K562 (cell line): ENCODE measurements at regions not wholly inside any gene's neighbourhood (a gene's known extent, or its start where the extent isn't known, plus 50 kb on each side); places are given as distances from the start of the nearest gene placed in this dataset.
"Not testable (repeated sequence)": the region's sequence is repeated elsewhere in the genome, so short reads cannot be mapped to it uniquely, and the experiment has no call there.

Source experiments
- ATAC-seq: fragments of 200-7000 bp; cut with Tn5 transposase; 3 replicates; pipeline ENCODE4 v1.9.1; 2020; ENCODE audit warnings: moderate library complexity
- BruUV-seq: library from RNA; stranded (reverse); fragments of 400-500 nt; replicated peaks from 2 replicates; lab custom pipeline; 2021; lab: Mats Ljungman, UMichigan
- CTCF ChIA-PET: fragments of 300-600 bp; formaldehyde crosslinking; extraction: SDS; loops from one replicate; lab custom pipeline; 2021; ENCODE audit warnings: low intra/inter-chr PET ratio; lab: Yijun Ruan, JAX
- POLR2A ChIA-PET: fragments of 300-600, 350-650 bp; sonication (Branson Sonifier 250); formaldehyde crosslinking; extraction: SDS; loops from one replicate; lab custom pipeline; 2021; ENCODE audit warnings: antibody characterized with exemption, inconsistent platforms; lab: Yijun Ruan, JAX
- DNase-seq, 4 experiments: peaks; one replicate each; pipeline versions ENCODE4 v3.0.0 to v3.0.0-alpha.2; 2011 to 2018; ENCODE audit warnings: low spot score in 3 of 4, mixed read lengths in 3 of 4; ENCODE audit errors: extremely low read depth in 1 of 4
- FAIRE-seq: peaks from 2 replicates; lab custom pipeline; 2011; peaks lifted over from hg19 to GRCh38; lab: Jason Lieb, UNC
- H2AFZ ChIP-seq: 2 replicates; pipeline ENCODE4 v1.6.0; 2011; ENCODE audit warnings: low read depth, low read length, control low read depth, inconsistent platforms
- H3K27ac ChIP-seq: fragments of 200-600 bp; 3 replicates; pipeline ENCODE4 v1.8.0; 2011; ENCODE audit warnings: low read depth, mild to moderate bottlenecking, control low read depth, inconsistent platforms, low read length, moderate library complexity, mixed read lengths; ENCODE audit errors: extremely low read depth
- H3K27me3 ChIP-seq, 2 experiments: fragments of 300-600 bp in 1 of 2; 2 replicates in 1 of 2; 3 replicates in 1 of 2; pipeline versions ENCODE4 v1.6.0 to v1.8.0; 2011; ENCODE audit warnings: inconsistent platforms in 2 of 2, low read length in 2 of 2, mild to moderate bottlenecking in 1 of 2, mixed read lengths in 1 of 2, moderate library complexity in 1 of 2; ENCODE audit not compliant: control insufficient read depth in 2 of 2, insufficient read depth in 2 of 2
- H3K36me3 ChIP-seq: fragments of 300-600 bp; 3 replicates; pipeline ENCODE4 v1.8.0; 2011; ENCODE audit warnings: mild to moderate bottlenecking, low read length, inconsistent platforms; ENCODE audit not compliant: control insufficient read depth, insufficient read depth
- H3K4me1 ChIP-seq, 2 experiments: fragments of 200-600 bp in 1 of 2; replicated peaks in 1 of 2; 2 replicates in 1 of 2; 3 replicates in 1 of 2; pipeline versions ENCODE4 v1.5.1 to v1.8.0; 2011; ENCODE audit warnings: inconsistent platforms in 2 of 2, low read length in 2 of 2, mild to moderate bottlenecking in 1 of 2, mixed read lengths in 1 of 2, moderate library complexity in 1 of 2; ENCODE audit not compliant: control insufficient read depth in 2 of 2, insufficient read depth in 2 of 2
- H3K4me2 ChIP-seq: 2 replicates; pipeline ENCODE4 v1.6.1; 2011; ENCODE audit warnings: low read length, control low read depth, inconsistent platforms, mixed read lengths; ENCODE audit not compliant: insufficient read depth
- H3K4me3 ChIP-seq: fragments of 200-600 bp; sonication (generic), shearing (Covaris generic); 2 replicates; pipeline ENCODE4 v1.5.1; 2016; ENCODE audit warnings: control low read depth, inconsistent platforms
- H3K79me2 ChIP-seq: fragments of 200-600 bp; 3 replicates; pipeline ENCODE4 v1.8.0; 2011; ENCODE audit warnings: low read length, inconsistent platforms; ENCODE audit not compliant: control insufficient read depth, insufficient read depth
- H3K9ac ChIP-seq, 2 experiments: 2 replicates each; pipeline versions ENCODE4 v1.6.0 to v1.6.1; 2011; ENCODE audit warnings: low read depth in 2 of 2, low read length in 2 of 2, control low read depth in 1 of 2, inconsistent platforms in 1 of 2, mild to moderate bottlenecking in 1 of 2, mixed read lengths in 1 of 2; ENCODE audit not compliant: insufficient read depth in 1 of 2
- H3K9me1 ChIP-seq: one replicate; pipeline ENCODE4 v1.6.0; 2011; ENCODE audit warnings: inconsistent platforms, mild to moderate bottlenecking, low read length, moderate library complexity; ENCODE audit not compliant: control insufficient read depth, insufficient read depth
- H3K9me3 ChIP-seq: replicated peaks from 2 replicates; pipeline ENCODE4 v1.5.1; 2011; ENCODE audit warnings: low read depth, low read length, inconsistent platforms; ENCODE audit not compliant: control insufficient read depth, insufficient read depth
- H4K20me1 ChIP-seq: replicated peaks from 2 replicates; pipeline ENCODE4 v1.6.1; 2011; ENCODE audit warnings: low read length, inconsistent platforms, mixed read lengths; ENCODE audit not compliant: control insufficient read depth, insufficient read depth
- WGBS: fragments of 100-300 bp; shearing (Covaris generic); methylation state at CpG from one replicate; pipeline ENCODE4 v1.1.6; 2016; ENCODE audit warnings: low coverage, mixed read lengths; ENCODE audit not compliant: insufficient coverage; ENCODE audit errors: missing lambda C conversion rate; 5-methylcytosine and 5-hydroxymethylcytosine counted together
- in situ Hi-C: fragments of 300-500 bp; cut with MboI; formaldehyde crosslinking; loops from 4 replicates; pipeline ENCODE4 v1.15.0; 2018; ENCODE audit warnings: inconsistent platforms, mixed read lengths
- intact Hi-C: fragments of 100-400 bp; cut with micrococcal nuclease; formaldehyde crosslinking; loops from 2 replicates; pipeline ENCODE4 v1.14.2; 2022

DNA sequence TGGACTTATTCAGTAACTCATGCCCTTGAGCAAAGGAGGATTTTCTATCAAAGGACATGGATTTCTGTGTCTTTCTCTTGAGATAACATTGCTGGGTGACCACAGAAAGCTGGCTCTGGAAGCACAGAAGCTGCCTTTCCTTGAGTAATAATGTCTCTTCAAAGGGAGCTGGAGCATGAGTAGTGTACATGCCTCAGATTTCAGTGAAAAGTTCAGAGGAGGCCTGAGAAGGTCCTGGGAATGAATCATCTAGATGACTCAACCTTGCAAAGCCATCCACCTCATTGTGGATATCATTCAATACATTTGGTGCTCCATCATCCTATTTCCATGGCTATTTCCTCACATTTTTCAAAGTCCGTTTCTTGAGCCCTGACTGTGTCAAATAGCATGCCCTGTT, 77.6 kb upstream of the OR4M2 start:
- FAIRE-seq, intact Hi-C loops, H3K4me2 ChIP-seq, DNase-seq, H3K4me1 ChIP-seq, H3K4me3 ChIP-seq, H3K9me1 ChIP-seq, H3K9ac ChIP-seq, H3K9me3 ChIP-seq, CTCF ChIA-PET, H3K36me3 ChIP-seq, POLR2A ChIA-PET, H3K27me3 ChIP-seq, in situ Hi-C loops, H3K79me2 ChIP-seq, BruUV-seq, H4K20me1 ChIP-seq, H3K27ac ChIP-seq, H2AFZ ChIP-seq, ATAC-seq: not testable (repeated sequence)
- no CpG with 5 or more reads among the region's 1 CpG for WGBS

- H3K4me2 ChIP-seq, POLR2A ChIA-PET, in situ Hi-C loops, H3K9me3 ChIP-seq, H3K4me3 ChIP-seq, DNase-seq, H3K27ac ChIP-seq, intact Hi-C loops, H3K4me1 ChIP-seq, H3K9me1 ChIP-seq, H2AFZ ChIP-seq, H3K27me3 ChIP-seq, H3K9ac ChIP-seq, CTCF ChIA-PET, H4K20me1 ChIP-seq, FAIRE-seq, BruUV-seq, H3K79me2 ChIP-seq, H3K36me3 ChIP-seq: not testable (repeated sequence)
- 0 out of 3 replicates have a peak, but pooled peaks have one; percentile 41 for ATAC-seq
- no CpG with 5 or more reads among the region's 1 CpG for WGBS
Measured at GRCh38 chr15:21989117-21989516, 91.2 kb upstream of the OR4M2 start.

DNA sequence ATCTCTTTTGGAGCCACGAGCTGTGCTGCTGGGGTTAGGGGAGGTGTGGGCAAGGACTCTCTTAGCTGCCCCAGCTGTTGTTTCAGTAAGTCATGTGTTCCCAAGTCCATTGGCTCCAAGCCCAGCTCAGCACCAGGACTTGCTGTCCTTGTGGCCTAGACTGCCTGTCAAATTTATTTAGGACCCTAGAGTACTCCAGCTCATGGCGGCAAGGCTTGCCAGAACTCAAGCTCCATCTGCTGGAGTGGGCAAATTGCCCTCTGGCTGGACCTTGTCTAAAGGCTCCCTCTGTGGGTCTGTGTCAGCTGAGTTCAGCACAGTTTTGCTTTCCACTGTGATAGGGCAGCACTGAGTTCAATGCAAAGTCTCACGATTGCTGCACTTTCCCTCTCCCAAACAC, 96.5 kb upstream of the OR4M2 start:
- H3K36me3 ChIP-seq, FAIRE-seq, H2AFZ ChIP-seq, H3K9ac ChIP-seq, H4K20me1 ChIP-seq, H3K9me3 ChIP-seq, in situ Hi-C loops, intact Hi-C loops, H3K4me1 ChIP-seq, BruUV-seq, H3K27ac ChIP-seq, H3K4me2 ChIP-seq, ATAC-seq, POLR2A ChIA-PET, H3K9me1 ChIP-seq, H3K79me2 ChIP-seq, CTCF ChIA-PET, DNase-seq, H3K4me3 ChIP-seq, H3K27me3 ChIP-seq: not testable (repeated sequence)
- WGBS: no CpG with 5 or more reads among the region's 3 CpGs

DNA sequence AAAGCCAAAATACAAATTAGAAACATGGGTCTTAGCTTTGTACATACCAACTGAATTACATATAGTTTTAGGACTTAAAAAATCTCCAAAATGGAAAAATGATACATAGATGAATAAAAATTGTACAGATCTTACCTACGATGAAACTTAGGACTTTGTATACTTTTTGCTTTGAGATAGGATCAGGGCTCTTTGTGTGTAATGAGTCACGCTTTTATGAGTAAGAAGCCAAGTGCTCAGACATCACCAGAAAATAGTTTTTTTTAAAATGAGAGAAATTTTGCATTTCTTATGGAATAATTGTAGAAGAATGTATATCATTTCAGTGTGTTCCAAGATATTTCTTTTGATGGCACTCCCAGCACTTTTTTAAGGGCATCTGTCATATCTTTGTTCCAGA, 100.4 kb upstream of the OR4M2 start:
- WGBS: no CpG with 5 or more reads among the region's 2 CpGs
- intact Hi-C loops, CTCF ChIA-PET, H3K27ac ChIP-seq, H2AFZ ChIP-seq, DNase-seq, ATAC-seq, H3K4me1 ChIP-seq, POLR2A ChIA-PET, FAIRE-seq, H3K9me1 ChIP-seq, H3K36me3 ChIP-seq, H3K4me2 ChIP-seq, BruUV-seq, H3K9me3 ChIP-seq, H3K4me3 ChIP-seq, H3K9ac ChIP-seq, in situ Hi-C loops, H4K20me1 ChIP-seq, H3K27me3 ChIP-seq, H3K79me2 ChIP-seq: not testable (repeated sequence)
